Activated CD8-positive, alpha-beta memory T cell treated with anti-CD3 and anti-CD28 coated beads, Interleukin-2, amount 50 U/mL, for 24 hours (primary cell): ENCODE measurements at regions not wholly inside any gene's neighbourhood (a gene's known extent, or its start where the extent isn't known, plus 50 kb on each side); places are given as distances from the start of the nearest gene placed in this dataset.
"Not testable (repeated sequence)": the region's sequence is repeated elsewhere in the genome, so short reads cannot be mapped to it uniquely, and the experiment has no call there.

ENCODE experiments used
- DNase-seq: peaks from one replicate; pipeline ENCODE4 v3.0.0-alpha.2; 2020; ENCODE audit errors: extremely low read depth

- DNase-seq, result no peak
Measured at GRCh38 chr7:106583706-106584690, 77.0 kb downstream of the CCDC71L start.

DNA sequence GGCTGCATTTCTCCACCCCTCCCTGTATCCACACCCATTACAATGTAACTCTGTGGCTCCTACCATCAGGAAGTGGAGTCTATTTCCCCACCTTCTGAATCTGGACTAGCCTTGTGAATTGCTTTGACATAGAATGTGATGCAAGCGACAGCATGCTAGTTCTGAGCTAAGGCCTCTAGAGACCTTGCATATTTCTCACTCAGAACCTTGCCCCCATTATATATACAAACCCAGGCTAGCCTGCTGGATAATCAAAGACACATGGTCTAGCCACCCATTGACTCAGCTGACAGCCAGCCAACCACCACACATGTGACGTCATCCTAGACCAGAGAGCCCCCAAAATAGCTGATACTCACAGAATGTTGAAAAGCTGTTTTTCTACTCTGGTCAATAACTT is 77.9 kb downstream of the CCDC71L start:
- DNase-seq, result no peak

DNA sequence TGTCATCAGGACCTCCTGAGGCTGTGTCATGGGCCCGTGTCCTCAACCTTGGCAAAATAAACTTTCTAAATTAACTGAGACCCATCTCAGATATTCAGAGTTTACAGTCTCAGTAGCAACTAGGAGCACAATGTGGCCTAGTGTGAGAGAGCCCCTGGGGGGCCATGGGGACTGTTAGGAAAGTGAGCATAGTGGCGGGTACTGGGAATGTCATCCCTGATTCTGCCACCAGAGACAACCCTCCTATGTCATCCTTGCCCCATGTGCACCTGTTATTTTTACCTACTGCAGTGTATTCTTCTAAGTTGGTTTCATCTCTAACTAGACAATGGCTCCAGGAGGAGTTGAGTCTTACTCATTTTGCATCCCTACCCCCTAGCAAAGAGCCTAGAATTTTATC is 78.6 kb downstream of the CCDC71L start:
- no peak for DNase-seq

GRCh38 chr7:106579086-106579485 is 81.9 kb downstream of the CCDC71L start:
- DNase-seq, result not testable (repeated sequence)

DNA sequence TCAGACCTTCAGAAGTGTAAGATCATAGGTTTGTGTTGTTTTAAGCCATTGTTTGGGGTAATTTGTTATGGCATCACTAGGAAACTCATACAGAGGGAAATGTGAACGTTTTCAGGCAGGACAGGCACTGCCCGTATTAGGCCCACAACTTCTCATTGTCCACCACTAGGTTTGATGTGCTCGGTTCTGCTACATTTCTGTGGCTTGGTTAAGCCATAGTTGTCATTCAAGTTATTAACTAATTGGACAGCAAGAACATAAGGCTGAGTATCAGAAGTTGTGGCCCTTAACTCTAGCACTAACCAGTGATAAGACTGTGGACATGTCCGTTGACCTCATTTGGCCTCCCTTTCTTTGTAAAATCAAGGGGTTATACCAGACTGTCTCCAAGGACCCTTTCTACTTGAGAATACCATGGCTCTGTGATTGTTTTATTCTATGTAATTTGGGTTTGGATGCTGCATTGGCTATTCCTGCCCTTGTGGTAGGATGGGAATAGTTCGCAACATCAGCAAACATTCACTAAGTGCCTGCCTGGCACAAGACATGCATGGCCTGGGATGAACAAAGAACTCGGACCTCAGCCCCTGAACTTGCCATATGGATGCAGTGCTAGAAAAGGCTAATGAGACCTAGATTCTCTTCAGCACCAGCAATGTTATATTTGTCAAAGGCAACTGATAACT is 85.7 kb downstream of the CCDC71L start:
- no peak for DNase-seq

GRCh38 chr7:106573738-106574137 is 87.2 kb downstream of the CCDC71L start:
- no peak for DNase-seq

DNA sequence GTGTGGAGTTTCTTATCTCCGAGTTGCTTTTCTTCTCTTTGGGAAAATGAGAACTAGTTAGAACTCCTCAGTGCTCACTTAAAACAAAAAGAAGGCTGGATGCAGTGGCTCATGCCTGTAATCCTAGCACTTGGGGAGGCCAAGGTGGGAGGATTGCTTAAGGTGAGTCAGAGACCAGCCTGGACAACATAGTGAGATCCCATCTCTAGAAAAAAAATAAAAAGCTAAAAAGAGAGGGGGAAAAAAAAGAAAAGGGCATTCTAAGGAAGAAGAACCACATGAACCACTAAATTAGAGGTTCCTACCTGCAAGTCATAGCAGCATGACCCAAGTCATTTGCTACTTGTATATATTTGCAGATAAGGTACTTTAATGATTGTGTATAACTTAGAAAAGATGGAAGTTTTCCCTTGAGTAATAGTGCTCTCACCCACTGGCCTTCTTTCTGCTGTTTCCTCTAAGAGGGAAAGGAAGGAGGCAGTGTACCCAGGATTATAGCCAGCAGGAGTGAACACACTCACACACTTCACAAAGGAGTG is 87.8 kb downstream of the CCDC71L start:
- no peak for DNase-seq

- DNase-seq, result no peak
Measured at GRCh38 chr7:106572394-106573124, 88.4 kb downstream of the CCDC71L start.

DNA sequence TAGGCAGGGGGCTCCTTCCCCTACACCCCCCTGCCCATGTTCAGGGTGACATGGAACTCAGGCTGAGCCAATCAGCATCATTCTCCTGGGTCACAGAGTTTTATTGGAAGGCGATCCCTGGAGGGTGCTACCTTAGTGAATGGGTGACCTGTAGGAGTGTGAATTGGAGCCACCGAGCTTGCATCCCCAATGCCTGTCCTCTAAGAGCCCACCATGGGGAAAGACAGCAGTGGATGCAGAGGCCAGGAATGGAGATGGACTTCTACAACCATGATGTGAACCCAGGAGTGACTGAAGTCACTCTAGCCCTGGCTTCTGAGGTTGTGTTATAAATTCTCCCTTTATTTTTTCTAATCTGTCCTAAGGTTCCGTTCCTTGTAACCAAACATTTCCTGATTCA is 89.4 kb downstream of the CCDC71L start:
- no peak for DNase-seq

GRCh38 chr7:106570948-106571418 is 90.0 kb downstream of the CCDC71L start:
- no peak for DNase-seq

GRCh38 chr7:106570146-106570545 is 90.8 kb downstream of the CCDC71L start:
- DNase-seq, result no peak

DNA sequence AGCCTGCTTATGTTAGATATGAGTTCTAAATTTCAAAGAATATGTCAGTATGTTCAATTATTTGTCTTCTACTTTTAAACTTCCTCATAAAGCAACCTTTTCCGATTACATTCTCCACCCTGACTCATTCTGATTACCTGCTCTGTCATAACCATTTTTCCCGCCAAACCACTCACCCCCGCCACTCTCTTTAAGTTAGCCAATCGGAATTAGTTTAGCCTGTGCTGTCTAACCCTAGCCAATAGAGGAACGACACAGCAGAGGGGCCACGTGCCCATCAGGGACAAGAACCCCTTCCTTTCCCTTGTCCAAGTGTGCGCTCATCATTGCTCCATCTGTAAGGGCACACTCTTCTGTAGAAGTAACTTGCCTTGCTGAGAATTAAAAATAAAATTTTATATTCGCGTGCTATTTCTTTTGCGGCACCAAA is 91.4 kb downstream of the CCDC71L start:
- no peak for DNase-seq

- DNase-seq, result no peak
Measured at GRCh38 chr7:106568680-106569499, 92.1 kb downstream of the CCDC71L start.

- no peak for DNase-seq
Measured at GRCh38 chr7:106568002-106568679, 92.8 kb downstream of the CCDC71L start.

DNA sequence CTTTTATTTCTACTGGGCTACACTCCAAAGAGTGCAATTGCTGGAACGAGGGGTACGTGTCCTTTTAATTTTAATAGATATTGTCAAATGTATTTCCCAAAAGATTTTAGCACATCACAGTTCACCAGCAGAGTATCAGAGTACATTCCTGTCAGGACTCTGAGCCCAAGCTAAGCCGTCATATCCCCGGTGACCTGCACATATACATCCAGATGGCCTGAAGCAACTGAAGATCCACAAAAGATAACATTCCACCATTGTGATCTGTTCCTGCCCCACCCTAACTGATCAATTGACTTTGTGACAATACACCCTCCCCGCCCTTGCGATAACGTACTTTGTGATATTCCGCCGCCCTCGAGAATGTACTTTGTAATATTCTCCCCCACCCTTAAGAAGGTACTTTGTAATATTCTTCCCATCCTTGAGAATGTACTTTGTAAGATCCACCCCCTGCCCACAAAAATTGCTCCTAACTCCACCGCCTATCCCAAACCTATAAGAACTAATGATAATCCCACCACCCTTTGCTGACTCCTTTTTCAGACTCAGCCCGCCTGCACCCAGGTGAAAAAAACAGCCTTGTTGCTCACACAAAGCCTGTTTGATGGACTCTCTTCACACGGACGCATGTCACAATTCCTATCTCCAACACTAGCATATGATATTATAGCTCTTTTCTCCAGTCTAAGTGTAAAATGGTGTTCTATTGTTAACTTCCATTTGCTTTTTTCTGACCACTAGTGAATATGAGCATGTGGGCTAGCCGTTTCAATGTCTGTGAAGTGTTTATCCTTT is 93.6 kb downstream of the CCDC71L start:
- DNase-seq, result not testable (repeated sequence)

GRCh38 chr7:106566672-106567071 is 94.3 kb downstream of the CCDC71L start:
- no peak for DNase-seq

DNA sequence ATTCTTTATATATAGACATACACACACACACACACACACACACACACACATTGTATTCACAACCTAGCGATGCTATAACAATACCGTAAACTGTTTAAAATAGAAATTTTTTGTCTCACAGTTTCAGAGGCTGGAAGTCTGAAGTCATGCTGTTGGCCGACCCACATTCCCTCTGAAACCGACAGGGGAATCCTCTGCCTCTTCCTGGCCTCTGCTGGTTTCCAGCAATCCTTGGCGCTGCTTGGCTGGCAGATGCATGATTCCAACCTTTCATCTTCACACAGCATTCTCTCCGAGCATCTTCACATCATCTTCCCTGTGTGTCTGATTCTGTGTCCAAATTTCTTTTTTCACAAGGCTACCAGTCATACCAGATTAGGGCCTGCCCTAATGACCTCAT is 94.8 kb downstream of the CCDC71L start:
- no peak for DNase-seq

DNA sequence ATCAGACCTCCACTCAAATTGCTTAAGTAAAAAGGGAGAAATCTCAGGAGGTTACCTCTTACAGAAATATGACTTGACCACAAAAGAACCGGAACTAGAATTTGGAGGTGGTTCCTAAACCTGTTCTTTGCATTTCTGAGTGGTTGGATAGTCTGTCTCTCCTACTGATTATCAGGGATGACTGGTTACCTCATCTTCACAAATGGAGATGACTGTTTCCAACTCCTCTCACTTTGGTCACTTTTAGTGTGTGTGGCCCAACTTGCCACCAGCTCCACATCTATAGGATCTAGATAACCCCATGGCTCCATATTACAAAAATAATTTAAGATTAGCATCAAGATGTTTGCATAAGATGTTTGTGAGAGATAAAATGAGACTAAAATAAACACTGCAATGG is 95.5 kb downstream of the CCDC71L start:
- no peak for DNase-seq

GRCh38 chr7:106563466-106564150 is 97.3 kb downstream of the CCDC71L start:
- no peak for DNase-seq
